ENCODE measurements at regions not wholly inside any gene's neighbourhood (a gene's known extent, or its start where the extent isn't known, plus 50 kb on each side); places are given as distances from the start of the nearest gene placed in this dataset.

DNA sequence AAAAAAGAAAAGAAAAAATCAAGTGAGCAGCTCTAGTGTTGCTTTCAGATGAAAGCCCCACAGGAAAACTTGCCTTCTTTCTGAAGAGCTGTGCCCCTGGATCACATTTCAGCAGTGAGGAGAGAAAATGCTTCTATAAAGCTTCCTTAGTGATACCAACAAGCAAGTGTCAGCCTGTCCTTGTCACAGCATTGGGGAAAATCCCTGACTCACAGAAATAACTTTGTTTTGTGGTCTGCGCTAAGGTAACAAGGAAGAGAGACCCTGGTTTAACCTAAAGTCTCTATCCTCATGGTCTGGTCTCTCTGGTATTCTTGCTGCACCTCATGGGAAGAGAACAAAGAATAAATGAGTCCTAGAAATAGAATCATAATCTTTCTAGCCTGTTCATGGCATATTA is 885.2 kb upstream of the SORCS1 start:
- POLR2A ChIA-PET: no interaction called here
- intact Hi-C loops (cut with micrococcal nuclease; ENCODE audit: unreplicated experiment): no loop called here
- H3K27me3 ChIP-seq (replicated peaks; ENCODE audit: control insufficient read depth, insufficient read depth, low read length): no peaks in the 10 kb centered on the region
- no peaks in the 10 kb centered on the region for H3K36me3 Mint-ChIP-seq (ENCODE audit: insufficient read depth, unreplicated experiment)
- no peaks in the 10 kb centered on the region for H3K27me3 Mint-ChIP-seq (ENCODE audit: insufficient read depth, unreplicated experiment)
- CTCF ChIA-PET: no interaction called here
- H3K4me1 Mint-ChIP-seq (ENCODE audit: low read depth, unreplicated experiment): no peaks in the 10 kb centered on the region
- TF ChIP-seq, protein P1, sequence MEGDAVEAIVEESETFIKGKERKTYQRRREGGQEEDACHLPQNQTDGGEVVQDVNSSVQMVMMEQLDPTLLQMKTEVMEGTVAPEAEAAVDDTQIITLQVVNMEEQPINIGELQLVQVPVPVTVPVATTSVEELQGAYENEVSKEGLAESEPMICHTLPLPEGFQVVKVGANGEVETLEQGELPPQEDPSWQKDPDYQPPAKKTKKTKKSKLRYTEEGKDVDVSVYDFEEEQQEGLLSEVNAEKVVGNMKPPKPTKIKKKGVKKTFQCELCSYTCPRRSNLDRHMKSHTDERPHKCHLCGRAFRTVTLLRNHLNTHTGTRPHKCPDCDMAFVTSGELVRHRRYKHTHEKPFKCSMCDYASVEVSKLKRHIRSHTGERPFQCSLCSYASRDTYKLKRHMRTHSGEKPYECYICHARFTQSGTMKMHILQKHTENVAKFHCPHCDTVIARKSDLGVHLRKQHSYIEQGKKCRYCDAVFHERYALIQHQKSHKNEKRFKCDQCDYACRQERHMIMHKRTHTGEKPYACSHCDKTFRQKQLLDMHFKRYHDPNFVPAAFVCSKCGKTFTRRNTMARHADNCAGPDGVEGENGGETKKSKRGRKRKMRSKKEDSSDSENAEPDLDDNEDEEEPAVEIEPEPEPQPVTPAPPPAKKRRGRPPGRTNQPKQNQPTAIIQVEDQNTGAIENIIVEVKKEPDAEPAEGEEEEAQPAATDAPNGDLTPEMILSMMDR (IDR thresholded peaks at IDR 0.05; ENCODE audit: insufficient read depth in 1 of 2, low read depth in 1 of 2, low read length in 1 of 2, severe bottlenecking in 1 of 2, unreplicated experiment in 1 of 2): no peak
- H3K9me3 Mint-ChIP-seq (ENCODE audit: unreplicated experiment): peaks cover 10% of the 10 kb centered on the region
- H3K4me3 Mint-ChIP-seq (ENCODE audit: unreplicated experiment): no peak overlapping the region
- no peak overlapping the region for H3K4me3 ChIP-seq (ENCODE audit: low read depth, low read length)
- no peaks in the 10 kb centered on the region for H3K4me1 ChIP-seq
- no peaks in the 10 kb centered on the region for H3K36me3 ChIP-seq (ENCODE audit: control insufficient read depth, insufficient read depth, low read length)
- H3K27ac Mint-ChIP-seq (ENCODE audit: unreplicated experiment): no peak overlapping the region
- no peak for DNase-seq
- BruUV-seq (replicated peaks): no TSS peak
- H3K9me3 ChIP-seq: no peaks in the 10 kb centered on the region

DNA sequence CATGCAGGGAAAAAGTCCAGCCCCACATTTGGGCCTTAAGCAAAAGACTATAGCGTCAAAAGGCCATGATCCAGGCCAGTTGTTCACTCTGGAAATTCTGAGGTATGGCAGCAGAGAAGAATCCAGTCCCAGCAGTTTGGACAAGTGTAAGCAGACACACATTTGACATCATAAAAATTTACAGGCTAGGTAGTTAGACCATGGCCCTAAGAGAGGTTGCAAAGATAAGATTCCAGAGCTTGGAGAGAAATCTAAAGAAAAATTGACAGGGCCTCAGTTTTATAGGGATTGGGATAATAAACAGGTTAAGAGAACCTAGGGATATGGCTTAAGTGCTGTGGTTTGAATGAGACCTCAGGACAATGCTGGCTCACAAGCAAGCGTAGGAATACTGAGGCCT is 884.4 kb upstream of the SORCS1 start:
- DNase-seq: no peak
- H3K36me3 ChIP-seq (ENCODE audit: control insufficient read depth, insufficient read depth, low read length): no peaks in the 10 kb centered on the region
- H3K4me1 ChIP-seq: no peaks in the 10 kb centered on the region
- Mint-ChIP-seq H3K9me3 (ENCODE audit: unreplicated experiment) (peaks cover 10% of the 10 kb centered on the region), H3K4me3 (ENCODE audit: unreplicated experiment) (no peak overlapping the region), H3K4me1 (ENCODE audit: low read depth, unreplicated experiment) (no peaks in the 10 kb centered on the region), H3K36me3 (ENCODE audit: insufficient read depth, unreplicated experiment) (no peaks in the 10 kb centered on the region), H3K27me3 (ENCODE audit: insufficient read depth, unreplicated experiment) (no peaks in the 10 kb centered on the region), H3K27ac (ENCODE audit: unreplicated experiment) (no peak overlapping the region)
- intact Hi-C loops (cut with micrococcal nuclease; ENCODE audit: unreplicated experiment): no loop called here
- ChIA-PET POLR2A (no interaction called here), CTCF (no interaction called here)
- H3K27me3 ChIP-seq (replicated peaks; ENCODE audit: control insufficient read depth, insufficient read depth, low read length): no peaks in the 10 kb centered on the region
- H3K4me3 ChIP-seq (ENCODE audit: low read depth, low read length): no peak overlapping the region
- TF ChIP-seq, protein P1 (IDR thresholded peaks at IDR 0.05; ENCODE audit: insufficient read depth in 1 of 2, low read depth in 1 of 2, low read length in 1 of 2, severe bottlenecking in 1 of 2, unreplicated experiment in 1 of 2): no peak
- no peaks in the 10 kb centered on the region for H3K9me3 ChIP-seq
- BruUV-seq (replicated peaks): no TSS peak

DNA sequence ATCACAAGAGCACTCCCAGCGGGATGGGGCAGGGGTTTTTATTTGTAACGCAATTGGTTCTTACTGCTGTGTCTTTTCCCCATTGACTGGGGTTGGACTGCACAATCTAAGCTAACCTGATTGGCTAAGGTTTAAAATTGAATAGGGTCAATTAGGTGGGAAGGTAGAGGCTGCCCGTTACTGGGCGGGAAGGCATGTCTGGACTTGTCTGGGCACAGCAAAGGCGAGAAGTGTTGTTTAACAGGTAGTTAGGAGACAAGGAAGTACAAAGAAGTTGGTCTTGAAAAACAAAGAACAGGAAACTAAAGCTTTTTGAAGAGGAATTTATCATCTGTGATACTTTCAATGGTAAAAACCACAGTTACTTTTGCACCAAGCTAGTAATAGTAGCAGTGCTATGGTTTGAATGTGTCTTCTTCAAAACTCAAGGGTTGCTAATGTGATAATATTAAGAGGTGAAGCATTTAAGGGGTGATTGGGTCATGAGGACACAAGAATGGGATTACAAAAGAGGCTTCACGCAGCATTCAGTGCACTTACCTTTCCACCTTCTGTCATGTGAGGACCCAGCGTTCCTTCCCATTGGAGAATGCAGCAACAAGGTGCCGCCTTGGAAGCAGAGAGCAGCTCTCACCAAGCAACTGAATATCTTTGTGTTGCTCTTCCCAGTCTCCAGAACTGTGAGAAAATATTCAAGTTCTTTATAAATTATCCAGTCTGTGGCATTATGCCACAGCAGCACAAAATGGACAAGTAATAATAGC is 875.5 kb upstream of the SORCS1 start:
- intact Hi-C loops (cut with micrococcal nuclease; ENCODE audit: unreplicated experiment): no loop called here
- Mint-ChIP-seq H3K36me3 (ENCODE audit: insufficient read depth, unreplicated experiment) (no peaks in the 10 kb centered on the region), H3K4me3 (ENCODE audit: unreplicated experiment) (no peak overlapping the region), H3K9me3 (ENCODE audit: unreplicated experiment) (no peaks in the 10 kb centered on the region), H3K4me1 (ENCODE audit: low read depth, unreplicated experiment) (no peaks in the 10 kb centered on the region), H3K27me3 (ENCODE audit: insufficient read depth, unreplicated experiment) (peaks cover 3% of the 10 kb centered on the region), H3K27ac (ENCODE audit: unreplicated experiment) (no peak overlapping the region)
- Histone ChIP-seq H3K4me3 (ENCODE audit: low read depth, low read length) (no peak overlapping the region), H3K27me3 (replicated peaks; ENCODE audit: control insufficient read depth, insufficient read depth, low read length) (no peaks in the 10 kb centered on the region), H3K4me1 (no peaks in the 10 kb centered on the region), H3K9me3 (no peaks in the 10 kb centered on the region), H3K36me3 (ENCODE audit: control insufficient read depth, insufficient read depth, low read length) (no peaks in the 10 kb centered on the region)
- no peak for DNase-seq
- ChIA-PET POLR2A (no interaction called here), CTCF (no interaction called here)
- no TSS peak for BruUV-seq (replicated peaks)
- TF ChIP-seq, protein P1 (IDR thresholded peaks at IDR 0.05; ENCODE audit: insufficient read depth in 1 of 2, low read depth in 1 of 2, low read length in 1 of 2, severe bottlenecking in 1 of 2, unreplicated experiment in 1 of 2): no peak
